ENCODE measurements at regions not wholly inside any gene's neighbourhood (a gene's known extent, or its start where the extent isn't known, plus 50 kb on each side); places are given as distances from the start of the nearest gene placed in this dataset.

DNA sequence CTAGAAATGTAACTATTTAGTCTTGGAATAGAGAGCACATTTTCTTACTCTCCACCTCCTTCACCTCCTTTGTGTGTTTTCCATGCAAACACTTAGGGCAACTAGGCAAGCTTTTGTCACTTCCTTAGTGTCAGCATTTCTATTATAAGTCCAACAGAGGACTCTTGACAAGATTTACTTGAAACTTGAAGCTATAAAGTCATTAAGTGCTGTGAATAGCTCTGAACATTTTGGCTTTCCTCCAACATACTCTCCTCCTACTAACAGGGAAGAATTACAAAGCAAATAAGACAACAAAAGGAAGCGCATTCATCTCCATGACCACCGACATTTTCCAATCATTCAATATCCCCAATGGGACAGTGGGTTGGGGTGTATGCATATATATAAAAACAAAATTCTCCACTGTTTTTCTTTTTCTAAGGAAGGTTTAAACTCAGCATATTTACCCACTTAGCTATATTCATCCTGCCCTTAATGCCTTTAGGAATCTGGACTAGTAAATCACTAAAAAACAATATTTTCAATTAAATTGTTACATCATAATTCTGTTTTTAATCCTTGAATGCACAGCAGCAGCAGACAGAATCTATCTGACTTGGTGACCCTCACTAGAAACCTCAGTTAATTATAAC, 264.6 kb downstream of the SNCA start:
- DNase-seq (ENCODE audit: low read depth, low spot score) (peak; percentile 89), FAIRE-seq (peak; percentile 76)
- no peaks in the 10 kb centered on the region for H3K36me3 ChIP-seq (ENCODE audit: control insufficient read depth in 2 of 2, extremely low read depth in 1 of 2, insufficient read depth in 2 of 2, low read length in 2 of 2)
- H3K79me2 ChIP-seq (ENCODE audit: control insufficient read depth, insufficient read depth, low read length) = no peaks in the 10 kb centered on the region
- intact Hi-C loops (cut with micrococcal nuclease) = no loop called here
- ChIA-PET CTCF (interaction anchor here (0.9 to 1.9 kb wide), 6 partner anchors 10 to 90 kb away, joined by 3 to 5 read pairs (median 3); no protein-coding TSS in a partner anchor), POLR2A (no interaction called here)
- no peak overlapping the region for H3K27ac ChIP-seq (ENCODE audit: insufficient read depth, low read depth, low read length)
- H3K4me1 ChIP-seq (ENCODE audit: control insufficient read depth, extremely low read depth, insufficient read depth, low read length) = no peaks in the 10 kb centered on the region
- H2AFZ ChIP-seq (ENCODE audit: low read depth, low read length) = peak overlapping the region; percentile 50
- no peak for TF ChIP-seq POLR2AphosphoS5 (IDR thresholded peaks at IDR 0.05; ENCODE audit: insufficient read depth, low read depth, low read length)
- no peak for TF ChIP-seq FOS (IDR thresholded peaks at IDR 0.05; ENCODE audit: borderline replicate concordance, insufficient read depth, low read length)
- no peaks in the 10 kb centered on the region for H3K9me1 ChIP-seq (replicated peaks; ENCODE audit: control insufficient read depth, extremely low read depth, insufficient read depth, low read length)
- dilution Hi-C loops (cut with MboI; ENCODE audit: extremely low pct_ligation_motif_present, low sequenced_read_pairs) = no loop called here
- no peaks in the 10 kb centered on the region for H3K9me3 ChIP-seq (replicated peaks; ENCODE audit: control insufficient read depth, insufficient read depth, low read length)
- H3K27me3 ChIP-seq (ENCODE audit: control insufficient read depth in 2 of 2, insufficient read depth in 2 of 2, low read length in 2 of 2) = no peaks in the 10 kb centered on the region
- H3K9ac ChIP-seq (replicated peaks; ENCODE audit: extremely low read depth, insufficient read depth, low read length) = no peak overlapping the region
- H3K4me3 ChIP-seq (replicated peaks in 1 of 3; ENCODE audit: insufficient read depth in 1 of 3, low read depth in 1 of 3, low read length in 3 of 3) = no peak overlapping the region
- no peaks in the 10 kb centered on the region for H4K20me1 ChIP-seq (replicated peaks; ENCODE audit: control insufficient read depth, extremely low read depth, insufficient read depth, low read length)
- no peak overlapping the region for H3K4me2 ChIP-seq (ENCODE audit: insufficient read depth, low read length)
- BruUV-seq (replicated peaks) = no TSS peak

DNA sequence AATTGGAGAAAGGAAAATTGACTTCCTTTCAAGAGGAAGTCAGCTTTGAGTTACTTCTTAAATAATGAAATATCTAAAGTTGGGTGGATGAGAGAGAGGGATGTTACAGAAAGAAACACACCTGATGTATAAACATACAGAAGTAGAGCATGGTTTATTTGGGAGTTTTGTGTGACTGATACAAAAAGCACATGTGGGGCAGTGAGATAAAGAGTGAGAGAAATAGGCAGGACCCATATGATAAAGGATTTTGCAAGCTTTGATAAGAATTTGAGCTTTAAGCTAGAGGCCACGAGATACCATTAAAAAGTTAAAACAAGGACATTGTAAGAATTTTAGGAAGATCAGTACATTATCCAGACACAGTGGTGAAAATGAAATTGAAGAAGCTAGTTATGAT, 263.3 kb upstream of the GPRIN3 start:
- no peak for DNase-seq (ENCODE audit: low read depth, low spot score)
- Histone ChIP-seq H2AFZ (ENCODE audit: low read depth, low read length) (no peak overlapping the region), H3K79me2 (ENCODE audit: control insufficient read depth, insufficient read depth, low read length) (no peaks in the 10 kb centered on the region), H3K4me3 (replicated peaks in 1 of 3; ENCODE audit: insufficient read depth in 1 of 3, low read depth in 1 of 3, low read length in 3 of 3) (no peak overlapping the region), H3K36me3 (ENCODE audit: control insufficient read depth in 2 of 2, extremely low read depth in 1 of 2, insufficient read depth in 2 of 2, low read length in 2 of 2) (no peaks in the 10 kb centered on the region), H3K9me1 (replicated peaks; ENCODE audit: control insufficient read depth, extremely low read depth, insufficient read depth, low read length) (no peaks in the 10 kb centered on the region), H3K27ac (ENCODE audit: insufficient read depth, low read depth, low read length) (no peak overlapping the region), H3K9ac (replicated peaks; ENCODE audit: extremely low read depth, insufficient read depth, low read length) (no peak overlapping the region), H3K9me3 (replicated peaks; ENCODE audit: control insufficient read depth, insufficient read depth, low read length) (no peaks in the 10 kb centered on the region), H3K27me3 (ENCODE audit: control insufficient read depth in 2 of 2, insufficient read depth in 2 of 2, low read length in 2 of 2) (no peaks in the 10 kb centered on the region), H3K4me1 (ENCODE audit: control insufficient read depth, extremely low read depth, insufficient read depth, low read length) (no peaks in the 10 kb centered on the region), H4K20me1 (replicated peaks; ENCODE audit: control insufficient read depth, extremely low read depth, insufficient read depth, low read length) (no peaks in the 10 kb centered on the region), H3K4me2 (ENCODE audit: insufficient read depth, low read length) (no peak overlapping the region)
- no peak for FAIRE-seq
- dilution Hi-C loops (cut with MboI; ENCODE audit: extremely low pct_ligation_motif_present, low sequenced_read_pairs) = no loop called here
- intact Hi-C loops (cut with micrococcal nuclease) = no loop called here
- no TSS peak for BruUV-seq (replicated peaks)
- POLR2A ChIA-PET = no interaction called here
- CTCF ChIA-PET = interaction anchor here (1.2 to 1.9 kb wide), 2 partner anchors 10 to 13 kb away, joined by 3 to 5 read pairs; no protein-coding TSS in a partner anchor
- TF ChIP-seq, protein P1, sequence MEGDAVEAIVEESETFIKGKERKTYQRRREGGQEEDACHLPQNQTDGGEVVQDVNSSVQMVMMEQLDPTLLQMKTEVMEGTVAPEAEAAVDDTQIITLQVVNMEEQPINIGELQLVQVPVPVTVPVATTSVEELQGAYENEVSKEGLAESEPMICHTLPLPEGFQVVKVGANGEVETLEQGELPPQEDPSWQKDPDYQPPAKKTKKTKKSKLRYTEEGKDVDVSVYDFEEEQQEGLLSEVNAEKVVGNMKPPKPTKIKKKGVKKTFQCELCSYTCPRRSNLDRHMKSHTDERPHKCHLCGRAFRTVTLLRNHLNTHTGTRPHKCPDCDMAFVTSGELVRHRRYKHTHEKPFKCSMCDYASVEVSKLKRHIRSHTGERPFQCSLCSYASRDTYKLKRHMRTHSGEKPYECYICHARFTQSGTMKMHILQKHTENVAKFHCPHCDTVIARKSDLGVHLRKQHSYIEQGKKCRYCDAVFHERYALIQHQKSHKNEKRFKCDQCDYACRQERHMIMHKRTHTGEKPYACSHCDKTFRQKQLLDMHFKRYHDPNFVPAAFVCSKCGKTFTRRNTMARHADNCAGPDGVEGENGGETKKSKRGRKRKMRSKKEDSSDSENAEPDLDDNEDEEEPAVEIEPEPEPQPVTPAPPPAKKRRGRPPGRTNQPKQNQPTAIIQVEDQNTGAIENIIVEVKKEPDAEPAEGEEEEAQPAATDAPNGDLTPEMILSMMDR (IDR thresholded peaks at IDR 0.05; ENCODE audit: extremely low read depth in 1 of 2, insufficient read depth in 1 of 2, low read depth in 1 of 2, low read length in 2 of 2) = no peak
- no peak for TF ChIP-seq JUN (IDR thresholded peaks at IDR 0.05; ENCODE audit: borderline replicate concordance, insufficient read depth, insufficient read length, low read depth)
